ENCODE measurements at regions not wholly inside any gene's neighbourhood (a gene's known extent, or its start where the extent isn't known, plus 50 kb on each side); places are given as distances from the start of the nearest gene placed in this dataset.

GRCh38 chr9:80665479-80665878 is 1023.9 kb downstream of the TLE1 start:
- no peak for TF ChIP-seq POLR2A (IDR thresholded peaks at IDR 0.05)
- TF ChIP-seq CTCF (IDR thresholded peaks at IDR 0.05): no peak

Measured in adrenal gland (tissue), 5 donors.